Uterus (tissue), 2 donors: ENCODE measurements at regions not wholly inside any gene's neighbourhood (a gene's known extent, or its start where the extent isn't known, plus 50 kb on each side); places are given as distances from the start of the nearest gene placed in this dataset.

Experiments used
- CTCF ChIP-seq, 4 experiments: fragments of 200-600 bp in 2 of 4; fragments of 450-650 bp in 2 of 4; sonication (generic) in 2 of 4; IDR thresholded peaks; one replicate each; pipeline ENCODE4 v1.5.1; 2016 to 2019; ENCODE audit warnings: antibody characterized with exemption in 4 of 4, mild to moderate bottlenecking in 2 of 4, moderate library complexity in 1 of 4
- POLR2A ChIP-seq, 2 donors: fragments of 450-650 bp; IDR thresholded peaks; one replicate each; pipeline ENCODE4 v1.6.1; 2016; ENCODE audit warnings: antibody characterized with exemption in 2 of 2, mild to moderate bottlenecking in 1 of 2, moderate library complexity in 1 of 2

- TF ChIP-seq CTCF (IDR thresholded peaks at IDR 0.05): no peak
- no peak for TF ChIP-seq POLR2A (IDR thresholded peaks at IDR 0.05)
Measured at GRCh38 chr2:196434217-196434616, 205.3 kb upstream of the CCDC150 start.
